OCI-LY1 (cell line): ENCODE measurements at regions not wholly inside any gene's neighbourhood (a gene's known extent, or its start where the extent isn't known, plus 50 kb on each side); places are given as distances from the start of the nearest gene placed in this dataset.

Experiments
- CTCF ChIP-seq: fragments of 200-600 bp; sonication (generic), shearing (Covaris generic); IDR thresholded peaks from 2 replicates; pipeline ENCODE4 v1.5.1; 2017; ENCODE audit warnings: mild to moderate bottlenecking, antibody characterized with exemption, low read length, moderate library complexity, mixed read lengths
- EZH2 ChIP-seq: fragments of 200-600 bp; sonication (generic), shearing (Covaris generic); IDR thresholded peaks from 2 replicates; pipeline ENCODE4 v1.8.0; 2017; ENCODE audit warnings: borderline replicate concordance, mixed run types, mild to moderate bottlenecking, antibody characterized with exemption, low read length, moderate library complexity, mixed read lengths

GRCh38 chr22:48884786-48885185, 942.9 kb downstream of the BRD1 start:
- TF ChIP-seq CTCF (no peak), EZH2 (no peak)
